ENCODE measurements at regions not wholly inside any gene's neighbourhood (a gene's known extent, or its start where the extent isn't known, plus 50 kb on each side); places are given as distances from the start of the nearest gene placed in this dataset.

- Histone ChIP-seq H3K4me1 (peaks cover 3% of the 10 kb centered on the region), H3K4me3 (no peak overlapping the region), H3K27ac (no peak overlapping the region), H3K27me3 (no peaks in the 10 kb centered on the region), H3K9me3 (no peaks in the 10 kb centered on the region), H3K36me3 (no peaks in the 10 kb centered on the region)
- DNase-seq, result no peak
- ATAC-seq, result peak; percentile 68
- TF ChIP-seq, protein P1, sequence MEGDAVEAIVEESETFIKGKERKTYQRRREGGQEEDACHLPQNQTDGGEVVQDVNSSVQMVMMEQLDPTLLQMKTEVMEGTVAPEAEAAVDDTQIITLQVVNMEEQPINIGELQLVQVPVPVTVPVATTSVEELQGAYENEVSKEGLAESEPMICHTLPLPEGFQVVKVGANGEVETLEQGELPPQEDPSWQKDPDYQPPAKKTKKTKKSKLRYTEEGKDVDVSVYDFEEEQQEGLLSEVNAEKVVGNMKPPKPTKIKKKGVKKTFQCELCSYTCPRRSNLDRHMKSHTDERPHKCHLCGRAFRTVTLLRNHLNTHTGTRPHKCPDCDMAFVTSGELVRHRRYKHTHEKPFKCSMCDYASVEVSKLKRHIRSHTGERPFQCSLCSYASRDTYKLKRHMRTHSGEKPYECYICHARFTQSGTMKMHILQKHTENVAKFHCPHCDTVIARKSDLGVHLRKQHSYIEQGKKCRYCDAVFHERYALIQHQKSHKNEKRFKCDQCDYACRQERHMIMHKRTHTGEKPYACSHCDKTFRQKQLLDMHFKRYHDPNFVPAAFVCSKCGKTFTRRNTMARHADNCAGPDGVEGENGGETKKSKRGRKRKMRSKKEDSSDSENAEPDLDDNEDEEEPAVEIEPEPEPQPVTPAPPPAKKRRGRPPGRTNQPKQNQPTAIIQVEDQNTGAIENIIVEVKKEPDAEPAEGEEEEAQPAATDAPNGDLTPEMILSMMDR (IDR thresholded peaks at IDR 0.05), result no peak
- intact Hi-C loops (cut with DNase I), result no loop called here
These were observed 151.7 kb upstream of the ITGA4 start for GRCh38 chr2:181305301-181306123.

- Histone ChIP-seq H3K27me3 (no peaks in the 10 kb centered on the region), H3K4me1 (peaks cover 3% of the 10 kb centered on the region), H3K9me3 (no peaks in the 10 kb centered on the region), H3K4me3 (no peak overlapping the region), H3K36me3 (no peaks in the 10 kb centered on the region), H3K27ac (peak overlapping the region; percentile 61)
- intact Hi-C loops (cut with DNase I), result no loop called here
- TF ChIP-seq, protein P1 (IDR thresholded peaks at IDR 0.05), result no peak
- ATAC-seq (no peak), DNase-seq (no peak)
These were observed 150.4 kb upstream of the ITGA4 start for GRCh38 chr2:181306785-181307184.

GRCh38 chr2:181307203-181307991, 149.8 kb upstream of the ITGA4 start:
- no peaks in the 10 kb centered on the region for H3K36me3 ChIP-seq
- intact Hi-C loops (cut with DNase I), result no loop called here
- TF ChIP-seq, protein P1 (IDR thresholded peaks at IDR 0.05), result no peak
- no peaks in the 10 kb centered on the region for H3K27me3 ChIP-seq
- DNase-seq, result no peak
- H3K9me3 ChIP-seq, result no peaks in the 10 kb centered on the region
- peak overlapping the region; percentile 61 for H3K27ac ChIP-seq
- H3K4me1 ChIP-seq, result peaks cover 3% of the 10 kb centered on the region
- ATAC-seq, result no peak
- no peak overlapping the region for H3K4me3 ChIP-seq

DNA sequence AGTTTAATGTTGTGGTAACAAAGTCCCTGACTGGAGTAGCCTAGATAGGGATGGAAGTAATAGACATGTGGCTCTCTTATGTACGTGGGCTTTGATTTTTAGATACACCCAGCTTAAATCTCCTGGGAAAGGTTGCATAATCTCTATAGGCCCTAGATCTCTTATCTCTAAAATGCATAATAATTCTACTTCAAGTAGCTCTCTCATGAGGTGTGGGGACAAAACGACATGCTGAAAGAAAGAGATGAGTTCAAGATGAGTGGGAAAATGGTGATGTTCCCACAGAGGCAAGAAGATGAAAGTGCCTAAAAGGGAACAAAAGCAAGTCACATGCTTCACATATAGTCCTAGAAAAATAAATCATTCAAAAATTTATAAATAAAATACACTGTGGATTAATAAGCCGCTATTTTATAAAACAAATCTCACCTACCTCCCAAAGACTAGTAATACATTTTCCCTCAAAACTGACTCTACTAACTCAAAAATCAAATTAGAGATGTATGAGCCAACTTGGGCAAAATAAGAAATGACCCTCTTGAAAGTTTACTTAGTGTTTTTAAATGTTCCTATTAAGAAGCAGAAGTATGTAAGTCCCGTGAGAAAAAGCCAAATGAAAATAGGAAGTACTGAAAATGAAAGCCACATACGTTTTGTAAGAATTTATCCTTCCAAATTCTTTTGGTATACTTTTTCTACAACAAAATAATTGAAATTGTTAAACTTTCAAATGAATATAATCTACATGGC, 148.2 kb upstream of the ITGA4 start:
- Histone ChIP-seq H3K9me3 (no peaks in the 10 kb centered on the region), H3K4me1 (peaks cover 3% of the 10 kb centered on the region), H3K4me3 (peak overlapping the region; percentile 16), H3K36me3 (no peaks in the 10 kb centered on the region), H3K27ac (peak overlapping the region; percentile 71), H3K27me3 (no peaks in the 10 kb centered on the region)
- TF ChIP-seq, protein P1 (IDR thresholded peaks at IDR 0.05), result no peak
- DNase-seq (no peak), ATAC-seq (no peak)
- intact Hi-C loops (cut with DNase I), result no loop called here

DNA sequence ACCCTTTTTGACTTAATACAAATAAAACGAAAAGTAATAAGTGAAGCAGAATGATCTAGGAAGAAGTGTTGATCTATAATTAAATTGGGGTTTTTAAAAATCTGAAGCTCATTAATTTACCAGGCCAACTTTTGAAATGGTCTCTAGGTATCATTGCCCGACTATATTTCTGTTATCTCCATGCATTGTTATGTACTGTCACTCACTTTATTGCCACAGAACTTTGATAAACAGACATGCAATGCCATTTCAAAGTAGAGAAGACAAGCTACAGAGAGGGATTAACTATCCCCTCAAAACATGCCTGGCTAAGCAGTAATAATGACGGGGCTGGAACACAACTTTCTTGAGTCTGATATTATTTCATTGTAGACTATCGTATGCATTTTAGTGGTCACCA, 147.6 kb upstream of the ITGA4 start:
- peak overlapping the region; percentile 16 for H3K4me3 ChIP-seq
- H3K9me3 ChIP-seq, result no peaks in the 10 kb centered on the region
- DNase-seq (no peak), ATAC-seq (no peak)
- H3K27me3 ChIP-seq, result no peaks in the 10 kb centered on the region
- peak overlapping the region; percentile 71 for H3K27ac ChIP-seq
- intact Hi-C loops (cut with DNase I), result no loop called here
- no peaks in the 10 kb centered on the region for H3K36me3 ChIP-seq
- H3K4me1 ChIP-seq, result peaks cover 3% of the 10 kb centered on the region
- TF ChIP-seq, protein P1 (IDR thresholded peaks at IDR 0.05), result no peak

Data from upper lobe of right lung (tissue), 1 donor.